ENCODE measurements at regions not wholly inside any gene's neighbourhood (a gene's known extent, or its start where the extent isn't known, plus 50 kb on each side); places are given as distances from the start of the nearest gene placed in this dataset.
"Not testable (repeated sequence)": the region's sequence is repeated elsewhere in the genome, so short reads cannot be mapped to it uniquely, and the experiment has no call there.

- DNase-seq: no peak
Observed at GRCh38 chr1:30132602-30133286, 590.6 kb downstream of the MATN1 start.

DNA sequence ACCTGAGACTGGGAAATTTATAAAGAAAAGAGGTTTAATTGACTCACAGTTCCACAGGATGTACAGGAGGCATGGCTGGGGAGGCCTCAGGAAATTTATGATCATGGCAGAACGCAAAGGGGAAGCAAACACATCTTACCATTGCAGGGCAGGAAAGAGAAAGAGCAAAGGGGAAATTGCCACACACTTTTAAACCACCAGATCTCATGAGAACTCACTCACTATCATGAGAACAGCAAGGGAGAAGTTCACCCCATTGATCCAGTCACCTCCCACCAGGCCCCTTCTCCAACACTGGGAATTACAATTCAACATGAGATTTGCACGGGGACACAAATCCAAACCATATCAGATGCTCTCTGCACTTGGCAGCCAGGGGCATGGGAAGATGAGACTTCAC lies 592.8 kb downstream of the MATN1 start:
- not testable (repeated sequence) for DNase-seq

GRCh38 chr1:30130099-30130498 lies 593.3 kb downstream of the MATN1 start:
- DNase-seq: no peak

DNA sequence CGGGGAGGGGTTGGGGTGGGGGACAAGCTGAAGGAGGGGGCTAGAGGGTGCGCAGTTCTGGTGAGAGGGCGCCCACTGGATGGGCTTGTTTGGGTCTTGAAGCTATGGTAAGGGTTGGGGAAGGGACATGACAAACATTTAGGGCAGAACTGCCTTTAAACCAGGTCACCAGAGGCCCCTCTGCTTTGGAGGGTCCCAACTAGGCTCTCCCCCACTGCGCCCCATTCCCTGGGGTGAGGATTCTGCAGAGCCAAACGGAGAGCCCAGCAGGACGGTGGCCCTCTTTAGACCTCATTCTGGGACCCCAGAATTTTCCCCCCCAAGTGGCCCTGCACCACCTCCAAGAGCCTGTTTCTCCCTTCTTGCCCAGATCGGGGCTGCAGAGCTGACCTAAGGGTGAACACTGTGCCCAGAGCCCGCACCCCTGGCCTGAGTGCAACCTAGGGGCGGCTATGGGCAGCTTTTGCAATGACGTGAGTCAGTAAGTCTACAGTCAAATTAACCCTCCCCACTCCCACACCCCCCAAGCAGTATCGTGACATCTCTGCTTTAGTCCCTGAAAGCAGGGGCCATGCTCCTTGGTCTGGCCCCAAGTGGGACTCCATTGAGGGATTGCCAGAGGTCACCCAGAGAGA lies 593.8 kb downstream of the MATN1 start:
- no peak for DNase-seq

DNA sequence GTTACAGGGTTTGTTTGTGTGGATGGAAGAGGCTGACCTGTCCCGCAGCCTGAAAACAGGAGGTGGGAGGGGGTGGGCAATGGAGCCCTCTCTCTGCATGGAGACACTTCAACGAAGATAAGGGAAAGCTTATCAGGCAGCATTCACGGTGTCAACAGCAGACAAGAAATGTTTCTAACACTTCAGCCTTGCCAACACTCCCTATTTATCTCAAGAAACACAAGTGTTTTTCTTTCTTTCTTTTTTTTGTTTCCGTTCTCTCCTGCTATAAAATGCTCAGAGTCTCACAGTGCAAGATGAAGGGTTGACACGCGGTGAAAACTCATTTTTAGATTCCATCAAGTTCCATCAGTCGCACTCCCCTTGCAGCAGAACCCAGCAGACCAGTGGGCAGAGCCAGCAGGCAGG lies 594.4 kb downstream of the MATN1 start:
- no peak for DNase-seq

- DNase-seq: peak; percentile 49
Observed at GRCh38 chr1:30126848-30127247, 596.5 kb downstream of the MATN1 start.

GRCh38 chr1:30125821-30126170 lies 597.6 kb downstream of the MATN1 start:
- DNase-seq: no peak

DNA sequence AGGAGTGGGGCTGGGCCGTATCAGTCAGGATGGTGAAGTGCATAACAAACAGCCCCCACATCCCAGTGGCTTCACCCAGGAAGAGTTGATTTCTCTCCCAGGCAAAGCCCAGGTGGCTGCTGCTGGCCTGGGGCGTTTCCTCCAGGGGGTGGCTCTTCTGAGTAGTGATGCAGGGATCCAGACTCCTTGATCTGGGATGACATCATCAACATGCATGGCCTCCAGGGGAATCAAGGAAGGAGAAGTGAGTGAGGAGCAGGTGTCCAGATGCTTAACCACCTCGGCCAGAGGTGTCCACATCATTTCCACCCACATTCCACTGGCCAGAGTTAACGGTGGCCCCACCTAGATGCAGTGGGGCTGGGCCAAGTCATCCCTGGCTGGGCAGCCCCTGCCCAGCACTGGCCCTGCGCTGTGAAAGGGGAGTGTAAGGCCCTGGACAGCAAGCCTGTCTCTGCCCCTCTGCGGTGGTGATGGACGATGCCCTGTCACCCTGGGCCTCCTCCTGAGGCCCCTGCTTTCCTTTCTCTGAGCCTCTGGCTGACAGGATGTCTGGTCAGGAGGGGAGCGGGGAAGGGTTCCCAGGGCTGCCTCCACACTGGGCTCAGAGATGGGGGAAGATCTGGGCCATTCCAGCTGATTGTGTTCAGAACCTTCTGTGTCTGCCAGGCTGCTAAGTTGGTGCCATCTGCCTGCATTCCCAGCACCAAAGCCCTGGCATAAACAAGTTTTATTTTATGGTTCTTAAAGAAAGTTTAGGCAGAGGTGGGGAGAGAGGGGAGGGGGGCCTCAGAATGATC lies 598.2 kb downstream of the MATN1 start:
- no peak for DNase-seq

DNA sequence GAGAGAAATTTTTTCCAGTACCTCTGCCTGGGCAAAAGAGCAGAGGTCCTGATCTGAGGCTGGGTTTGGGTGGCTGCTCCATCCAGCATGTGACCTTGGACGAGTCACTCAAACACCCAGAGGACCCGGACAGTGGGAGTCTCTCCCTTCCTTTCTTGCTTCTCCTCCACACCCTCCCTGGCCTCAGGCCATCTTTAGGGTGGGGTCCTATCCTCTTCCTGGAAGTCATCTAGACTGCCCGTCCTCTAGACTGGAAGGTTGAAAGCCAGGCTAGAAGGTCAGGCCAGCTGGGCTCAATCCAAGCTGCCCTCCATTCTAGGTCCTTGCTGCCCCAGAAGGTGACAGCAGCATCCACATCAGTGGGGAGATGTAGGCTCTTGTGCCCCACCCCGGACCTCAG lies 599.5 kb downstream of the MATN1 start:
- no peak for DNase-seq

- no peak for DNase-seq
Observed at GRCh38 chr1:30123036-30123435, 600.3 kb downstream of the MATN1 start.

GRCh38 chr1:30120245-30121000 lies 603.0 kb downstream of the MATN1 start:
- DNase-seq: no peak

DNA sequence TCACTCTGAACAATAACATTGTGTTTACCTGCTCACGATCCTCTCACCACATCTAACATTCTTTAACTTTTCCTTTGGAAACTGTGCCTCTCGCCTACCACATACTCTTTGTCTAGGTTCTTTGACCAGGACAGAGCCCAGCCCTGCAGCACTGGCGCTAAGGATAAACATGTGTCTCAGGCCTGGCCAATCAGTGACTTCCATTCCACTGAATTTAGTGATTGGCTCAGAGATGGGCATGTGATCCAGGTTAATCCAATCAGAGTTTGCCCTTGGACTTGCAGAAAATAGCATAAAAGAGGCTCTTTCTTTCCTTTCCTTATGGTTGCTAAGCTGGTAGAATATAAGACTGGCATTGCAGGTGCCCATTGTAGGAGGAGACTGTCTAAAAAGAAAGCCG lies 605.7 kb downstream of the MATN1 start:
- DNase-seq: no peak

DNA sequence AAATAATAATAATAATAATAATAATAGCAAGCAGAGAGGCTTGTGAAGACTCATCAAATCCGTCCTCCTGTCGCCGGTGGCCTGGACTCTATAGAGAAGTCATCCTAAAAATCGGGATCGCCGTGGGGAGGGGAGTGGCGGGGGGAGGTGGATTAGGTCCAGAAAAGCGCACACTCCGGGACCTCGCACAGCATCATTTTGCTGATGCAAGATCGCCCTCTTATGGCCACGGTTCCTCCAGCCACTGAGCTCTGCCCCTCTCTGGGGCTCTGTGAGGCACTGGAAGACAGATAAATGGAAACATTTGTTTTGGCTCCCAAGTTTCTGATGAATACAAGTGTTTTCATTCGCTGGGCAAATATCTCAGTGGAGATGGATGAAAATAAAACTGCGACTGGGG lies 612.0 kb downstream of the MATN1 start:
- DNase-seq: no peak

GRCh38 chr1:30110846-30111245 lies 612.5 kb downstream of the MATN1 start:
- DNase-seq: no peak

- no peak for DNase-seq
Observed at GRCh38 chr1:30109853-30110252, 613.5 kb downstream of the MATN1 start.

GRCh38 chr1:30108186-30108585 lies 615.2 kb downstream of the MATN1 start:
- no peak for DNase-seq

- DNase-seq: no peak
Observed at GRCh38 chr1:30106125-30106524, 617.3 kb downstream of the MATN1 start.

DNA sequence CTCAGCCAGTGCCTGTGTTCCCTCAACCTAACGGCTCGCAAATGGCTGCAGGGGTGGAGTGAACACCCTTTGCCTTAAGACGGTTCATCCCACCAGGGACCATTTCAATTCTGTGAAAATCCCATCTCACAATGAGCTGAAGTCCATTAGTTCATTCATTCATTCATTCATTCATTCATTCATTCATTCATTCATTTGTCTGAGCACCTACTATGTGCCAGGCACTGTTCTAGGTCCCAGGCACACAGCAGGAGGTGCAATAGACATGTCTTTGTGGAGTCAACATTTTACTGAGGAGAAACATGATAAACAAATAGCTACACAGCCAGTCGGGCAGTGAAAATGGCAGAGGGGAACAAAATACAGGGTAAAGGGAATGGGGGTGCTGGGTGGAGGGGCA lies 618.8 kb downstream of the MATN1 start:
- no peak for DNase-seq

DNA sequence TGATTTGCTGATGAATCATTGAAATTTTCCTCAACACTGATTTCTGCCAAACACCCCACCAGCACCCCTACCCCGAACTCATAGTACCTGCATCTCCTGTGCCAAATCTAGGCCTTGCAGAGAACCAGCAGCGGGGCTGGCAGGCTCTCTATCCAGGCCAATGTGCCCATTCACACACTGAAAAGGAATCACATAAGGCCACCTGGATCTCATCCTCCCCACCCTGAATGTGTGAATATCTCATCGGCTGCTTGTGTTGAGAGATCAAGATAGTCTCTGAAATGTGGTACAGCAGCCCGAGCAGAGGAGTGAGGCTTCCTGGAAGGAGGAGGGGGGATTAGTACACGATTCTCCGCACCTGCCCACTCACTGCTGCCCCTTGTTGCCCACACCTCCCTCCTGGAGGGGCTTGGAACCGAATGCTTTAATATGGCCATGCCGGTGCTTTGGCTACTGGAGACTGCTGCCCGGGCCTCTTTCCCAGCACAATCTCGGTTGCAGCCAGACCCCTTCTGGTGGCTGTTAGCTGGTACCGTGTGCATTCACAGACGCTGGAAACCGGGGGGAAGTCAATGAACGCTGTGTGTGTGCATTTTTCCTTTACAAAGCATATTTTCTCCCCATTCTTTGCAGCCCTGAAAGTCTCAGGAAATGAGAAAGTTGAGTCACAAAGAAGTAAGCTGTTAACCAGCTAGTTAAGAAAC lies 619.5 kb downstream of the MATN1 start:
- no peak for DNase-seq

GRCh38 chr1:30102605-30103004 lies 620.8 kb downstream of the MATN1 start:
- DNase-seq: no peak

DNA sequence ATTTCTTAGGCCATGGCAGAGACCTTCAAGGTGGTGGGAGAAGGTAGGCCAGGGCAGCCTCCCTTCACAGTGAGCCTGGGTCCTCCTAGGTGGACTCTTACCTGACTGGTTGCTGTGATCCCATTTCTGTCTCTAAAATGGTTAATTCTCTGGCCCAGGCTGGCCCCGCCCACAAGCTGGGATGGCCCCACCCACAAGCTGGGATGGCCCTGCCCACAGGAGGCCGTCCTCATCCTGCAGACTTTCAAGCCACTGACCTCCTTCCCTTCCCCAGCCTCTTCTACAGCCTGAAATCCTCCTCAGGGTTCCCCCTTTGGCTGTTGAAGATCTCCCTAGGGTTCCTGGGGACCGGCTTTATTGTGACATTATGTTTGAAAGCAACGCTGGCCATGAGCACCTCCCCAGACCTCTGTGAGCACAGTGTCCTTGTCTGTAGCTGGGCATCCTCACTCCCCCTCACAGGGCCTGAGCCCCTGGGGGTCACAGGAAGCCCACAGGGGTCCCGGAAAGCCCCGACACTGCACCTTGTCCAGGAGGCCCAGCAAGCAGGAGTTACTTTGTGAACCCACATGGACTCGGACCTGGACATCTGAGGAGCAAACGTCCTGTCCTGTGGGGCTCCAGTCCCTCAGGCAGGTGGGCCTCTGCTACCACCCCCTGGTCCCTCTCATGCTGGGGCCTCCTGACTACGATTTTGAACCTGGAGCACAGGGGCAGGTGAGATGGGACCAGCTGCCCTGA lies 621.7 kb downstream of the MATN1 start:
- no peak for DNase-seq

DNA sequence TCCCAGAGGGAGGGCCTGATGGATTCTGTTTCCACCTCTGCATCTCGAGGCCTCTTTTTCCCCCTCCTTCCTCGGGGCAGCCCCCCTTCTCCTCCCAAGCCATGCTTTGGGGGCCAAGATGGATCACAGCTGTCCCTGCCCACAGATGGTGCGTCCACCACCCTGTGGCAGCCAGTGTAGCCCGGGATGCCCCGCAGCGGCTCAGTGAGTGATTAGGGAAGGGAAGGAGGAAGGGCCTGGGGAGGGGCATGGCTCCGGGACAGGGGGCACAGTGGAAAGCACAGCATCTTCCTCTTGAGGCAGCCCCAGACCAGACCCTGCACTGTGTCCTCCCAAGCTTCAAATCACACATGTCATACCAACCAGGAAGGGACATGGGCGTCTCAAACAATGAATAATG lies 622.4 kb downstream of the MATN1 start:
- no peak for DNase-seq
